ENCODE measurements at regions not wholly inside any gene's neighbourhood (a gene's known extent, or its start where the extent isn't known, plus 50 kb on each side); places are given as distances from the start of the nearest gene placed in this dataset.

DNA sequence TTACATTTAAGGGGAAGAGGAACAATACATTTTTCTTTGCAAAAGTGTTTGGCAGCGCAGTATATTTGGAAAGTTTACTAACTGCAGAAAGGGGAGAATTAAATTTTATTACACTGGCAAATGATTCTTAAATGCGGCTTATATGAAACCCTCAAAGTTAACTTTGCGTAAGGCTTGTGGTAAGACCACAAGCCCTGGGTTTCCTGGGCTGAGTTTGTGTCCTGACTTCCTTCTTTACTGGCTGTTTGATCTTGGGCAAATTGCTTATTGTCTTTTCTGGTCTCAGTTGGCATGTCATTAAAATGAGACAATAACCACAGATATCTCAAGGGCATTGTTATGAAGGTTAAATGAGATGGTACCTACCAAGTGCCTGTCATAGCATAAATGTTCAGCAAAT is 106.8 kb downstream of the GLRX3 start (continued):
- TF ChIP-seq TFCP2L1 (CRISPR knock-in tag; IDR thresholded peaks at IDR 0.05), result no peak
- TF ChIP-seq GATA3 (IDR thresholded peaks at IDR 0.05; ENCODE audit: borderline replicate concordance), result no peak
- TF ChIP-seq EHF (CRISPR knock-in tag; IDR thresholded peaks at IDR 0.05), result no peak
- no peak for TF ChIP-seq ELK1 (IDR thresholded peaks at IDR 0.05; ENCODE audit: low read depth, low read length)
- TF ChIP-seq ZNF302 (CRISPR knock-in tag; IDR thresholded peaks at IDR 0.05), result no peak

GRCh38 chr10:130244031-130244927 is 108.1 kb downstream of the GLRX3 start:
- ATAC-seq (no peak), DNase-seq (ENCODE audit: low read depth in 1 of 2, low spot score in 1 of 2) (no peak), FAIRE-seq (no peak)
- no peak overlapping the region for H3K27ac ChIP-seq
- ChIA-PET CTCF (no interaction called here), POLR2A (no interaction called here)
- peaks cover 4% of the 10 kb centered on the region; the same call in 2 of the 3 replicates for H3K9me3 ChIP-seq
- no peak overlapping the region for H3K4me2 ChIP-seq
- no peaks in the 10 kb centered on the region for H3K4me1 ChIP-seq
- WGBS (ENCODE audit: missing lambda C conversion rate), result 12% methylated on average over 14 of the region's 16 CpGs
- no peak for TF ChIP-seq BHLHE40 (IDR thresholded peaks at IDR 0.05; ENCODE audit: low read depth, low read length)
- TF ChIP-seq, protein P1, sequence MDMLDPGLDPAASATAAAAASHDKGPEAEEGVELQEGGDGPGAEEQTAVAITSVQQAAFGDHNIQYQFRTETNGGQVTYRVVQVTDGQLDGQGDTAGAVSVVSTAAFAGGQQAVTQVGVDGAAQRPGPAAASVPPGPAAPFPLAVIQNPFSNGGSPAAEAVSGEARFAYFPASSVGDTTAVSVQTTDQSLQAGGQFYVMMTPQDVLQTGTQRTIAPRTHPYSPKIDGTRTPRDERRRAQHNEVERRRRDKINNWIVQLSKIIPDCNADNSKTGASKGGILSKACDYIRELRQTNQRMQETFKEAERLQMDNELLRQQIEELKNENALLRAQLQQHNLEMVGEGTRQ (IDR thresholded peaks at IDR 0.05), result no peak
- TF ChIP-seq ZFP36 (IDR thresholded peaks at IDR 0.05; ENCODE audit: borderline replicate concordance, partially characterized antibody), result no peak
- TF ChIP-seq HDAC2 (IDR thresholded peaks at IDR 0.05), result no peak
- TF ChIP-seq ESRRA (IDR thresholded peaks at IDR 0.05; ENCODE audit: borderline replicate concordance, low read length), result no peak
- TF ChIP-seq RNF2 (IDR thresholded peaks at IDR 0.05; ENCODE audit: borderline replicate concordance, low read depth), result no peak
- TF ChIP-seq TFCP2L1 (CRISPR knock-in tag; IDR thresholded peaks at IDR 0.05), result no peak
- no peak for TF ChIP-seq FOXS1 (CRISPR knock-in tag; IDR thresholded peaks at IDR 0.05)
- TF ChIP-seq HOXA7 (CRISPR knock-in tag; IDR thresholded peaks at IDR 0.05), result no peak
- no peak for TF ChIP-seq KDM1A (IDR thresholded peaks at IDR 0.05; ENCODE audit: low read depth)
- TF ChIP-seq ZC3H11A (IDR thresholded peaks at IDR 0.05), result no peak
- no peak for TF ChIP-seq RCOR1 (IDR thresholded peaks at IDR 0.05; ENCODE audit: low read depth, low read length)
- no peak for TF ChIP-seq SREBF2 (IDR thresholded peaks at IDR 0.05)
- TF ChIP-seq, protein P2, sequence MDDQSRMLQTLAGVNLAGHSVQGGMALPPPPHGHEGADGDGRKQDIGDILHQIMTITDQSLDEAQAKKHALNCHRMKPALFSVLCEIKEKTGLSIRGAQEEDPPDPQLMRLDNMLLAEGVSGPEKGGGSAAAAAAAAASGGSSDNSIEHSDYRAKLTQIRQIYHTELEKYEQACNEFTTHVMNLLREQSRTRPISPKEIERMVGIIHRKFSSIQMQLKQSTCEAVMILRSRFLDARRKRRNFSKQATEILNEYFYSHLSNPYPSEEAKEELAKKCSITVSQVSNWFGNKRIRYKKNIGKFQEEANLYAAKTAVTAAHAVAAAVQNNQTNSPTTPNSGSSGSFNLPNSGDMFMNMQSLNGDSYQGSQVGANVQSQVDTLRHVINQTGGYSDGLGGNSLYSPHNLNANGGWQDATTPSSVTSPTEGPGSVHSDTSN (IDR thresholded peaks at IDR 0.05), result no peak
- TF ChIP-seq, protein P3, sequence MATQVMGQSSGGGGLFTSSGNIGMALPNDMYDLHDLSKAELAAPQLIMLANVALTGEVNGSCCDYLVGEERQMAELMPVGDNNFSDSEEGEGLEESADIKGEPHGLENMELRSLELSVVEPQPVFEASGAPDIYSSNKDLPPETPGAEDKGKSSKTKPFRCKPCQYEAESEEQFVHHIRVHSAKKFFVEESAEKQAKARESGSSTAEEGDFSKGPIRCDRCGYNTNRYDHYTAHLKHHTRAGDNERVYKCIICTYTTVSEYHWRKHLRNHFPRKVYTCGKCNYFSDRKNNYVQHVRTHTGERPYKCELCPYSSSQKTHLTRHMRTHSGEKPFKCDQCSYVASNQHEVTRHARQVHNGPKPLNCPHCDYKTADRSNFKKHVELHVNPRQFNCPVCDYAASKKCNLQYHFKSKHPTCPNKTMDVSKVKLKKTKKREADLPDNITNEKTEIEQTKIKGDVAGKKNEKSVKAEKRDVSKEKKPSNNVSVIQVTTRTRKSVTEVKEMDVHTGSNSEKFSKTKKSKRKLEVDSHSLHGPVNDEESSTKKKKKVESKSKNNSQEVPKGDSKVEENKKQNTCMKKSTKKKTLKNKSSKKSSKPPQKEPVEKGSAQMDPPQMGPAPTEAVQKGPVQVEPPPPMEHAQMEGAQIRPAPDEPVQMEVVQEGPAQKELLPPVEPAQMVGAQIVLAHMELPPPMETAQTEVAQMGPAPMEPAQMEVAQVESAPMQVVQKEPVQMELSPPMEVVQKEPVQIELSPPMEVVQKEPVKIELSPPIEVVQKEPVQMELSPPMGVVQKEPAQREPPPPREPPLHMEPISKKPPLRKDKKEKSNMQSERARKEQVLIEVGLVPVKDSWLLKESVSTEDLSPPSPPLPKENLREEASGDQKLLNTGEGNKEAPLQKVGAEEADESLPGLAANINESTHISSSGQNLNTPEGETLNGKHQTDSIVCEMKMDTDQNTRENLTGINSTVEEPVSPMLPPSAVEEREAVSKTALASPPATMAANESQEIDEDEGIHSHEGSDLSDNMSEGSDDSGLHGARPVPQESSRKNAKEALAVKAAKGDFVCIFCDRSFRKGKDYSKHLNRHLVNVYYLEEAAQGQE (IDR thresholded peaks at IDR 0.05), result no peak
- no peak for TF ChIP-seq MAZ (IDR thresholded peaks at IDR 0.05; ENCODE audit: borderline replicate concordance, low read depth, low read length)
- TF ChIP-seq NR3C1 (IDR thresholded peaks at IDR 0.05), result no peak
- no peak for TF ChIP-seq RAD21 (conservative IDR thresholded peaks at IDR 0.05 in 1 of 2, IDR thresholded peaks at IDR 0.05 in 1 of 2)
- no peak overlapping the region for H3K4me3 ChIP-seq

Data from A549 (cell line).